ENCODE measurements at regions not wholly inside any gene's neighbourhood (a gene's known extent, or its start where the extent isn't known, plus 50 kb on each side); places are given as distances from the start of the nearest gene placed in this dataset.

DNA sequence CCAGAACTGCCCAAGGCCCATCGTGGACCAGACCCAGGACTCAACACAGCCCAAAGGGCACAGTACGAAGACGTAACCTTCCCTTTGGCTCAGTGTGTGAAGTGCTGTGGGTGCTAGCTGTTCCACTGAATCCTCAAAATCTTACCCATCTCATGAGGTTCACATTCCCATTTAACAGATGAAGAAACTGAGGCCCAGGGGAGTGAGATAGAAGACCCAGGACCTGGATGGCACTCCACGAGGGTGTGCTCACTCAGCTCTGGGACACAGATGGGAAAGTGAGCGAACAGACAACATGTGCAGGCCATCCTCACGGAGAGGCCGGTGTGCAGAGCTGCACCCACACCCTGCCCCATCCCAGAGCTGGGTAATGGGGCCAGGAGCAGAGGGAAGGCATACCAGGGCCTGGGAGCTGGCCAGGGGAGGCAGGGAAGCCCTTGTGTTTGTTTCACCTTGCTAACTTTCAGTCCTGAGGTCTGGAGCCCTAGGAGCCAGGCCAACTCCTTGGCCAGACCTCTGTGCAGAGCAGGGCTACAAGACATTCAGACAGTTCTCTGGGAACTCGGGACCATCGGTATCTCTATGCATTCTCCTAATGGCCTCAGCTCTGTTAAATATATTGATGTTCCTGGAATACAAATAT lies 100.3 kb upstream of the ZMIZ1 start:
- Histone ChIP-seq H3K9ac (ENCODE audit: insufficient read depth, low read length) (no peak overlapping the region), H3K4me1 (ENCODE audit: control insufficient read depth, extremely low read depth, insufficient read depth, low read length) (peaks cover 16% of the 10 kb centered on the region), H3K79me2 (ENCODE audit: control insufficient read depth, insufficient read depth, low read length) (no peaks in the 10 kb centered on the region), H3K9me3 (ENCODE audit: control insufficient read depth, insufficient read depth, low read depth, low read length) (no peaks in the 10 kb centered on the region), H3K4me3 (replicated peaks in 1 of 4; ENCODE audit: control extremely low read depth in 1 of 4, insufficient read depth in 1 of 4, low read depth in 3 of 4, low read length in 4 of 4) (no peak overlapping the region), H3K4me2 (ENCODE audit: extremely low read depth, insufficient read depth, low read length) (no peak overlapping the region), H3K36me3 (ENCODE audit: control insufficient read depth, insufficient read depth, low read length) (no peaks in the 10 kb centered on the region), H3K27ac (ENCODE audit: insufficient read depth, low read length) (no peak overlapping the region), H2AFZ (ENCODE audit: low read length) (no peak overlapping the region), H4K20me1 (ENCODE audit: control insufficient read depth, extremely low read depth, insufficient read depth, low read length) (no peaks in the 10 kb centered on the region), H3K27me3 (ENCODE audit: control insufficient read depth, insufficient read depth, low read length) (no peaks in the 10 kb centered on the region)
- TF ChIP-seq EZH2 (IDR thresholded peaks at IDR 0.05; ENCODE audit: low read length, missing control alignments): no peak
- TF ChIP-seq, protein P1, sequence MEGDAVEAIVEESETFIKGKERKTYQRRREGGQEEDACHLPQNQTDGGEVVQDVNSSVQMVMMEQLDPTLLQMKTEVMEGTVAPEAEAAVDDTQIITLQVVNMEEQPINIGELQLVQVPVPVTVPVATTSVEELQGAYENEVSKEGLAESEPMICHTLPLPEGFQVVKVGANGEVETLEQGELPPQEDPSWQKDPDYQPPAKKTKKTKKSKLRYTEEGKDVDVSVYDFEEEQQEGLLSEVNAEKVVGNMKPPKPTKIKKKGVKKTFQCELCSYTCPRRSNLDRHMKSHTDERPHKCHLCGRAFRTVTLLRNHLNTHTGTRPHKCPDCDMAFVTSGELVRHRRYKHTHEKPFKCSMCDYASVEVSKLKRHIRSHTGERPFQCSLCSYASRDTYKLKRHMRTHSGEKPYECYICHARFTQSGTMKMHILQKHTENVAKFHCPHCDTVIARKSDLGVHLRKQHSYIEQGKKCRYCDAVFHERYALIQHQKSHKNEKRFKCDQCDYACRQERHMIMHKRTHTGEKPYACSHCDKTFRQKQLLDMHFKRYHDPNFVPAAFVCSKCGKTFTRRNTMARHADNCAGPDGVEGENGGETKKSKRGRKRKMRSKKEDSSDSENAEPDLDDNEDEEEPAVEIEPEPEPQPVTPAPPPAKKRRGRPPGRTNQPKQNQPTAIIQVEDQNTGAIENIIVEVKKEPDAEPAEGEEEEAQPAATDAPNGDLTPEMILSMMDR (conservative IDR thresholded peaks at IDR 0.05 in 1 of 2, IDR thresholded peaks at IDR 0.05 in 1 of 2; ENCODE audit: low read depth in 1 of 2, low read length in 2 of 2): no peak
- no peak for DNase-seq (ENCODE audit: low read depth in 2 of 2)

DNA sequence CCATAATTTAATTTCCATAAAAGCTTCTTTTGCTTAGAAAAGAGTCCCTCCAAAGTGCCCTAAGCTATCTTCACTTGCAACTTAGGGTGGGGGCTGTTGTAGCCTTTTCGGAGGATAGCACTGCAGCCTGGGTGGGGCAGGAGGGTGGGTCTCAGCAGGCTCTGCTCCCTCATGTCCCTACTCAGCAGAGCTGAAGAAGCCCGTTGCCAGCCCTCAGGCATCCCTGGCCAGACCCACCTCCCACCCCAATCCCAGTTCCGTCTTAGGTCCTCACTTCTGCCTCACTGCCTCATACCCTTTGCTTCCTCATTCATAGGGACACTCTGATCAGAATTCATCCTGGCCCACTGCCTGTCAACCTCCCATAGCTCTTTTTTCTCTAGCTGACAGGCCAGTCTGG lies 99.8 kb upstream of the ZMIZ1 start:
- H3K4me1 ChIP-seq (ENCODE audit: control insufficient read depth, extremely low read depth, insufficient read depth, low read length): peaks cover 16% of the 10 kb centered on the region
- H3K36me3 ChIP-seq (ENCODE audit: control insufficient read depth, insufficient read depth, low read length): no peaks in the 10 kb centered on the region
- H3K9me3 ChIP-seq (ENCODE audit: control insufficient read depth, insufficient read depth, low read depth, low read length): no peaks in the 10 kb centered on the region
- no peak overlapping the region for H3K27ac ChIP-seq (ENCODE audit: insufficient read depth, low read length)
- TF ChIP-seq EZH2 (IDR thresholded peaks at IDR 0.05; ENCODE audit: low read length, missing control alignments): no peak
- TF ChIP-seq, protein P1 (conservative IDR thresholded peaks at IDR 0.05 in 1 of 2, IDR thresholded peaks at IDR 0.05 in 1 of 2; ENCODE audit: low read depth in 1 of 2, low read length in 2 of 2): no peak
- no peak overlapping the region for H2AFZ ChIP-seq (ENCODE audit: low read length)
- no peak for DNase-seq (ENCODE audit: low read depth in 2 of 2)
- H3K4me3 ChIP-seq (replicated peaks in 1 of 4; ENCODE audit: control extremely low read depth in 1 of 4, insufficient read depth in 1 of 4, low read depth in 3 of 4, low read length in 4 of 4): no peak overlapping the region
- H4K20me1 ChIP-seq (ENCODE audit: control insufficient read depth, extremely low read depth, insufficient read depth, low read length): no peaks in the 10 kb centered on the region
- H3K27me3 ChIP-seq (ENCODE audit: control insufficient read depth, insufficient read depth, low read length): no peaks in the 10 kb centered on the region
- H3K9ac ChIP-seq (ENCODE audit: insufficient read depth, low read length): no peak overlapping the region
- H3K79me2 ChIP-seq (ENCODE audit: control insufficient read depth, insufficient read depth, low read length): no peaks in the 10 kb centered on the region
- H3K4me2 ChIP-seq (ENCODE audit: extremely low read depth, insufficient read depth, low read length): no peak overlapping the region

DNA sequence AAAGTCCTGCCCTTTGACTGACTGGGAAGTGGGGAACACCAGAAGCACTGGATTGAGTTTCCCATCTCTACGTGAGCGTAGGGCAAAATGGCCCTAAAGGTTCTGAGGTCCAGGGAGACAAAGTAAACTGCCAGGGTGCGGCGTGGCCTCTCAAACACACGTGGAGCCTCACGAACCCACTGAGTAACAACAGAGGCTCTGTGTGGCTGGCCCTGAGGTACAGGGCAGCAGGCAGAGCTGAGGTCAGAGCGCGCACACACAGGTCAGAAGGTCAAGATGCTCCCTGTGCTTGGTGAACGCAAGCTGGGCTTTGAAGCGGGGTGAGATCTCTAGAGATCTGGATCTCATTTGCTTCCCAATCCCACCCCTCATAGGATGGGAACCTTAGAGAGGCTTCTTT lies 99.0 kb upstream of the ZMIZ1 start:
- Histone ChIP-seq H3K9me3 (ENCODE audit: control insufficient read depth, insufficient read depth, low read depth, low read length) (no peaks in the 10 kb centered on the region), H3K9ac (ENCODE audit: insufficient read depth, low read length) (no peak overlapping the region), H3K4me1 (ENCODE audit: control insufficient read depth, extremely low read depth, insufficient read depth, low read length) (peaks cover 21% of the 10 kb centered on the region), H3K4me2 (ENCODE audit: extremely low read depth, insufficient read depth, low read length) (no peak overlapping the region), H3K79me2 (ENCODE audit: control insufficient read depth, insufficient read depth, low read length) (no peaks in the 10 kb centered on the region), H4K20me1 (ENCODE audit: control insufficient read depth, extremely low read depth, insufficient read depth, low read length) (no peaks in the 10 kb centered on the region), H2AFZ (ENCODE audit: low read length) (no peak overlapping the region), H3K27me3 (ENCODE audit: control insufficient read depth, insufficient read depth, low read length) (no peaks in the 10 kb centered on the region), H3K27ac (ENCODE audit: insufficient read depth, low read length) (no peak overlapping the region), H3K36me3 (ENCODE audit: control insufficient read depth, insufficient read depth, low read length) (no peaks in the 10 kb centered on the region), H3K4me3 (replicated peaks in 1 of 4; ENCODE audit: control extremely low read depth in 1 of 4, insufficient read depth in 1 of 4, low read depth in 3 of 4, low read length in 4 of 4) (no peak overlapping the region)
- no peak for DNase-seq (ENCODE audit: low read depth in 2 of 2)
- TF ChIP-seq EZH2 (IDR thresholded peaks at IDR 0.05; ENCODE audit: low read length, missing control alignments): no peak
- TF ChIP-seq, protein P1 (conservative IDR thresholded peaks at IDR 0.05 in 1 of 2, IDR thresholded peaks at IDR 0.05 in 1 of 2; ENCODE audit: low read depth in 1 of 2, low read length in 2 of 2): no peak
